ENCODE measurements at regions not wholly inside any gene's neighbourhood (a gene's known extent, or its start where the extent isn't known, plus 50 kb on each side); places are given as distances from the start of the nearest gene placed in this dataset.

DNA sequence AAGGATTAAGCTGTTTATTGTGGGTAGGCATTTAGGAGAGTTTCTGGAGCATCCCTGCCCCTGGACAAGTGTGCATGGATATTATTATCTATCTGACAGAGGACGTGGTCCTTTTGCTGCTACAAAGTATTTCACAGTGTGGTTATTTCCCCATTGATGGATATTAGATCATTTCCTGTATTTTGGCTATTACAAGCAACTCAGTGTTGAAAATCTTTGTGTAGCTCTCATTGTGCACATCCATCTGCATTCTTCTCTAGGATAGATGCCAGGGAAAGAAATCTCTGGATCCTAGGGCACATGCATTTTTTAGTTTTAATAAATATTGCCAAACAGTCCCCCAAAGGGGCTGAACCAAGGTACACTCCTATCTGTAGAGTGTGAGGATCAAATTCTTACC lies 154.3 kb upstream of the SRRM4 start:
- Histone ChIP-seq H3K27me3 (no peaks in the 10 kb centered on the region), H3K36me3 (no peaks in the 10 kb centered on the region), H3K9me3 (peaks cover 0 to 5% of the 10 kb centered on the region in 2 donors), H3K27ac (no peak overlapping the region), H3K4me1 (no peaks in the 10 kb centered on the region), H3K4me3 (no peak overlapping the region)
- TF ChIP-seq, protein P1, sequence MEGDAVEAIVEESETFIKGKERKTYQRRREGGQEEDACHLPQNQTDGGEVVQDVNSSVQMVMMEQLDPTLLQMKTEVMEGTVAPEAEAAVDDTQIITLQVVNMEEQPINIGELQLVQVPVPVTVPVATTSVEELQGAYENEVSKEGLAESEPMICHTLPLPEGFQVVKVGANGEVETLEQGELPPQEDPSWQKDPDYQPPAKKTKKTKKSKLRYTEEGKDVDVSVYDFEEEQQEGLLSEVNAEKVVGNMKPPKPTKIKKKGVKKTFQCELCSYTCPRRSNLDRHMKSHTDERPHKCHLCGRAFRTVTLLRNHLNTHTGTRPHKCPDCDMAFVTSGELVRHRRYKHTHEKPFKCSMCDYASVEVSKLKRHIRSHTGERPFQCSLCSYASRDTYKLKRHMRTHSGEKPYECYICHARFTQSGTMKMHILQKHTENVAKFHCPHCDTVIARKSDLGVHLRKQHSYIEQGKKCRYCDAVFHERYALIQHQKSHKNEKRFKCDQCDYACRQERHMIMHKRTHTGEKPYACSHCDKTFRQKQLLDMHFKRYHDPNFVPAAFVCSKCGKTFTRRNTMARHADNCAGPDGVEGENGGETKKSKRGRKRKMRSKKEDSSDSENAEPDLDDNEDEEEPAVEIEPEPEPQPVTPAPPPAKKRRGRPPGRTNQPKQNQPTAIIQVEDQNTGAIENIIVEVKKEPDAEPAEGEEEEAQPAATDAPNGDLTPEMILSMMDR (IDR thresholded peaks at IDR 0.05), result no peak
- intact Hi-C loops (cut with DNase I), result no loop called here
- DNase-seq (no peak), ATAC-seq (no peak)

DNA sequence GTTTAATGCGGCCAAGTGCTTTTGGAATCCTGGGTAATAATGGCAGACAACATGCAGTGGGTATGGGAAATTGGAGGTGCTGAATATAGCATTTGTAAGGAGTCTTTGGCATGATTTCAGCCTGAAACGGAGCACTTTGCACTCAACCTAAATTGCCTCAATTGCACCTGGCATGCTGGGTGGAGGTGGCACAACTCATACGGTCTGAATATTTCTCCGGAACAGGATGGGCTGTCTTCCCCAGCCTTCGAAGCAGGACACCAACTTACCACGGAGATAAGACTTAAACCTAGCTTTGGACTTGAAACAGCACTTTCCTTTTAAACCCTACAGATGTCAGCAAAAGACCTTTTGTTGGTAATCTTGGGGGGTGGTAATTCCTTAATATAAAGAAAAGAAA lies 153.7 kb upstream of the SRRM4 start:
- DNase-seq, result no peak
- intact Hi-C loops (cut with DNase I), result no loop called here
- Histone ChIP-seq H3K36me3 (no peaks in the 10 kb centered on the region), H3K27ac (no peak overlapping the region), H3K27me3 (no peaks in the 10 kb centered on the region), H3K4me1 (no peaks in the 10 kb centered on the region), H3K4me3 (no peak overlapping the region), H3K9me3 (peaks cover 0 to 5% of the 10 kb centered on the region in 2 donors)
- TF ChIP-seq, protein P1 (IDR thresholded peaks at IDR 0.05), result no peak
- ATAC-seq, result no peak

DNA sequence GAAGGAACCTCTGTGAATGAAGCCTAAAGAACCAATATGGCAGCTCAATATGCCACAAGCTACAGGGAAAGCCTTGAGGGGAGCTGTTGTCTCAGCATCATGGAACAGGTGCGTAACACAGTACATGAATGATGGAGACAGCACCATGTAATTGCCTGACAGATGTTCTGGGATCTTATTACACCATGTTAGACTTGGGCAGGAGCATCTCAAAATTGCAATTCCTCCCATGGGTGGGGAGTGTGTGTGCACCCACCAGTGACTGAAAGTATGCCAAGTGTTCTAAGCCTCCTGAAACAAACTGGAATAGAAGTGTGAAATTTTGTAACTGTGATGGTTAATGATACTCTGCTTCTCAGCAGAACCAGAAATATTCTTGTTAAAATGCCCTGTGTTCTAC lies 151.0 kb upstream of the SRRM4 start:
- TF ChIP-seq, protein P1 (IDR thresholded peaks at IDR 0.05), result no peak
- H3K27me3 ChIP-seq, result no peaks in the 10 kb centered on the region
- ATAC-seq (no peak), DNase-seq (no peak)
- intact Hi-C loops (cut with DNase I), result no loop called here
- no peaks in the 10 kb centered on the region for H3K36me3 ChIP-seq
- H3K27ac ChIP-seq, result no peak overlapping the region
- no peaks in the 10 kb centered on the region for H3K4me1 ChIP-seq
- peaks cover 0 to 5% of the 10 kb centered on the region in 2 donors for H3K9me3 ChIP-seq
- no peak overlapping the region for H3K4me3 ChIP-seq

DNA sequence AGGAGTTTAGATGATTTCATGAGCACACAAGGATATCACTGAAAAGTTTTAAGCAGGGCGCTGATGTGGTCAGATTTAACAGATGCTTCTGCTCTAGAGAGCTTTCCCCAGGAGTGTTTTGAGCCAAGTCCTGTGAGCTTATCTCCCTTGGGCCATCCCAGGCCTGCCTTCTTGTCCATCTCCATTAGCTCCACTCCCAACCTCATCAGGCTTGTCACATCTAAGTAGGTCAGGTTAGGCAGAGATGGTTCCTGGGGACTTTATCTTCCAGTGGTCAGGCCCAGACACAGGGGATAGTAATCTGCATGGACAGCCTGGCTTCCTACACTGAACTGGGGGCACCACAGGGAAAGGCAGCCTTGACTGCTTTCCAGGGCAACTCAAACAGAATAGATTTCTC lies 145.4 kb upstream of the SRRM4 start:
- ATAC-seq (no peak), DNase-seq (no peak)
- no peak overlapping the region for H3K27ac ChIP-seq
- intact Hi-C loops (cut with DNase I), result no loop called here
- TF ChIP-seq, protein P1 (IDR thresholded peaks at IDR 0.05), result no peak
- H3K27me3 ChIP-seq, result no peaks in the 10 kb centered on the region
- no peaks in the 10 kb centered on the region for H3K4me1 ChIP-seq
- no peaks in the 10 kb centered on the region for H3K9me3 ChIP-seq
- H3K36me3 ChIP-seq, result no peaks in the 10 kb centered on the region
- H3K4me3 ChIP-seq, result no peak overlapping the region

DNA sequence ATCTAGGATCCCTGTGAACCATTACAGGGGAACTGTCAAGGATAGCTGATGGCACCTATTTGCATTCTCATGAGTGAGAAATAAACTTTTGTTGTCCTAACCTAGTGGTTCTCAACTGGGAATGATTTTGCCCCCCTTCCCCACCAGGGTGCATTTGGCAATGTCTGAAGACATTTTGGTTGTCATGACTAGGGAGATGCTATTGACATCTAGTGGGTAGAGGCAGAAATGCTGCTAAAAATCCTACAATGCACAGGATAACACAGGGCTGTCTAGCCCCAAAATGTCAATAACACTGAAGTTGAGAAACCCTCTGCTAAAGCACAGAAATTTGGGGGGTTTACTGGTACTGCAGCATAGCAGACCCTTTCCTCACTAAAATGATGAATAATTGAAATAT lies 140.9 kb upstream of the SRRM4 start:
- TF ChIP-seq, protein P1 (IDR thresholded peaks at IDR 0.05), result no peak
- Histone ChIP-seq H3K27me3 (peaks cover 0 to 7% of the 10 kb centered on the region in 2 donors), H3K27ac (no peak overlapping the region), H3K4me3 (no peak overlapping the region), H3K4me1 (no peaks in the 10 kb centered on the region), H3K9me3 (no peaks in the 10 kb centered on the region), H3K36me3 (no peaks in the 10 kb centered on the region)
- intact Hi-C loops (cut with DNase I), result no loop called here
- ATAC-seq (no peak), DNase-seq (no peak)

Measured in left lung (tissue), 4 donors.